IMR-90 (cell line): ENCODE measurements at regions not wholly inside any gene's neighbourhood (a gene's known extent, or its start where the extent isn't known, plus 50 kb on each side); places are given as distances from the start of the nearest gene placed in this dataset.

ENCODE experiments used
- ATAC-seq: fragments of 200-7000 bp; cut with Tn5 transposase; 2 replicates; pipeline ENCODE4 v1.9.1; 2020; ENCODE audit warnings: low read depth, mild to moderate bottlenecking, moderate library complexity
- BruUV-seq: library from RNA; stranded (reverse); fragments of 400-500 nt; replicated peaks from 2 replicates; lab custom pipeline; 2021; lab: Mats Ljungman, UMichigan
- CTCF ChIA-PET: fragments of 300-600 bp; formaldehyde crosslinking; extraction: SDS; loops from one replicate; lab custom pipeline; 2021; ENCODE audit warnings: antibody characterized with exemption; lab: Yijun Ruan, JAX
- POLR2A ChIA-PET: fragments of 300-600 bp; sonication (Branson Sonifier 250); formaldehyde crosslinking; loops from one replicate; lab custom pipeline; 2022; ENCODE audit warnings: antibody characterized with exemption; ENCODE audit not compliant: unreplicated experiment; lab: Charles Lee
- DNase-seq: peaks from one replicate; pipeline ENCODE4 v3.0.0; 2013
- H2AFZ ChIP-seq: replicated peaks from 2 replicates; pipeline ENCODE3; 2013; ENCODE audit warnings: low read length, mild to moderate bottlenecking; ENCODE audit not compliant: poor library complexity
- H2AK5ac ChIP-seq: 2 replicates; pipeline ENCODE4 v1.6.1; 2013; ENCODE audit warnings: low read depth, low read length, inconsistent platforms
- H2AK9ac ChIP-seq: replicated peaks from 2 replicates; pipeline ENCODE3; 2013; ENCODE audit warnings: mild to moderate bottlenecking, low read depth, low read length, moderate library complexity; ENCODE audit not compliant: poor library complexity
- H2BK120ac ChIP-seq: 2 replicates; pipeline ENCODE4 v1.6.1; 2013; ENCODE audit warnings: low read depth, low read length, inconsistent platforms
- H2BK15ac ChIP-seq: 3 replicates; pipeline ENCODE4 v1.6.1; 2013; ENCODE audit warnings: low read depth, low read length, inconsistent platforms
- H2BK20ac ChIP-seq: 2 replicates; pipeline ENCODE4 v1.6.1; 2013; ENCODE audit warnings: low read depth, mild to moderate bottlenecking, inconsistent platforms, low read length, moderate library complexity
- H2BK5ac ChIP-seq: 2 replicates; pipeline ENCODE4 v1.6.1; 2013; ENCODE audit warnings: mild to moderate bottlenecking, low read depth, low read length, inconsistent platforms; ENCODE audit not compliant: poor library complexity, severe bottlenecking
- H3K14ac ChIP-seq: replicated peaks from 2 replicates; pipeline ENCODE4 v1.6.1; 2013; ENCODE audit warnings: low read depth, low read length, inconsistent platforms
- H3K18ac ChIP-seq: 2 replicates; pipeline ENCODE4 v1.6.1; 2013; ENCODE audit warnings: low read depth, low read length, control low read depth
- H3K23ac ChIP-seq: 2 replicates; pipeline ENCODE4 v1.6.1; 2013; ENCODE audit warnings: low read depth, low read length, inconsistent platforms
- H3K27ac ChIP-seq: 2 replicates; pipeline ENCODE4 v1.5.1; 2013; ENCODE audit warnings: mild to moderate bottlenecking, control low read depth, low read length; ENCODE audit not compliant: insufficient read depth
- H3K27me3 ChIP-seq: 2 replicates; pipeline ENCODE4 v1.6.1; 2013; ENCODE audit warnings: low read length; ENCODE audit not compliant: control insufficient read depth, insufficient read depth
- H3K36me3 ChIP-seq: 2 replicates; pipeline ENCODE4 v1.6.1; 2013; ENCODE audit warnings: low read length, mixed read lengths; ENCODE audit not compliant: control insufficient read depth, insufficient read depth
- H3K4ac ChIP-seq: 2 replicates; pipeline ENCODE4 v1.6.1; 2013; ENCODE audit warnings: low read depth, low read length, inconsistent platforms
- H3K4me1 ChIP-seq: 2 replicates; pipeline ENCODE4 v1.6.1; 2013; ENCODE audit warnings: low read length, mixed read lengths; ENCODE audit not compliant: control insufficient read depth, insufficient read depth
- H3K4me2 ChIP-seq: 2 replicates; pipeline ENCODE4 v1.6.1; 2013; ENCODE audit warnings: low read depth, mild to moderate bottlenecking, control low read depth, low read length, moderate library complexity
- H3K4me3 ChIP-seq: 2 replicates; pipeline ENCODE4 v1.5.1; 2013; ENCODE audit warnings: low read depth, mild to moderate bottlenecking, control low read depth, low read length, moderate library complexity; ENCODE audit not compliant: insufficient read depth
- H3K56ac ChIP-seq: 2 replicates; pipeline ENCODE4 v1.6.1; 2013; ENCODE audit warnings: low read length, inconsistent platforms; ENCODE audit not compliant: insufficient read depth; ENCODE audit errors: extremely low read depth
- H3K79me1 ChIP-seq, 2 experiments: 2 replicates each; pipeline ENCODE4 v1.6.1; 2013; ENCODE audit warnings: low read length in 2 of 2, inconsistent platforms in 1 of 2, low read depth in 1 of 2
- H3K9ac ChIP-seq: 2 replicates; pipeline ENCODE4 v1.6.1; 2013; ENCODE audit warnings: low read depth, low read length, control low read depth
- H3K9me1 ChIP-seq: 2 replicates; pipeline ENCODE4 v1.6.1; 2013; ENCODE audit warnings: low read length, inconsistent platforms; ENCODE audit not compliant: insufficient read depth
- H3K9me3 ChIP-seq: 2 replicates; pipeline ENCODE4 v1.6.1; 2013; ENCODE audit warnings: low read length; ENCODE audit not compliant: control insufficient read depth, insufficient read depth
- H4K20me1 ChIP-seq: 2 replicates; pipeline ENCODE4 v1.6.1; 2013; ENCODE audit warnings: low read length, inconsistent platforms; ENCODE audit not compliant: insufficient read depth
- H4K5ac ChIP-seq: 2 replicates; pipeline ENCODE4 v1.6.1; 2013; ENCODE audit warnings: mild to moderate bottlenecking, low read depth, low read length, control low read depth
- H4K8ac ChIP-seq, 2 experiments: 2 replicates each; pipeline ENCODE4 v1.6.1; 2013; ENCODE audit warnings: low read depth in 2 of 2, low read length in 2 of 2, control low read depth in 1 of 2, inconsistent platforms in 1 of 2
- H4K91ac ChIP-seq: 2 replicates; pipeline ENCODE4 v1.6.1; 2013; ENCODE audit warnings: low read depth, low read length, inconsistent platforms; ENCODE audit not compliant: insufficient read depth
- CEBPB ChIP-seq: IDR thresholded peaks from 2 replicates; pipeline ENCODE4 v1.6.1; 2012; ENCODE audit warnings: low read depth, low read length, improper control_type of control experiment
- ELK1 ChIP-seq: fragments of 150-350 bp; IDR thresholded peaks from 2 replicates; pipeline ENCODE4 v1.6.1; 2016; ENCODE audit warnings: low read depth, mild to moderate bottlenecking, low read length, moderate library complexity, borderline replicate concordance
- MAFK ChIP-seq: IDR thresholded peaks from 2 replicates; pipeline ENCODE4 v1.6.1; 2012; ENCODE audit warnings: low read depth, low read length, improper control_type of control experiment
- MAZ ChIP-seq: IDR thresholded peaks from 2 replicates; pipeline ENCODE4 v1.6.1; 2012; ENCODE audit warnings: low read depth, mild to moderate bottlenecking, low read length, improper control_type of control experiment, moderate library complexity, borderline replicate concordance
- MXI1 ChIP-seq: IDR thresholded peaks from 2 replicates; pipeline ENCODE4 v1.6.1; 2012; ENCODE audit warnings: low read depth, mild to moderate bottlenecking, low read length, moderate library complexity, borderline replicate concordance
- NFE2L2 ChIP-seq: fragments of 150-350 bp; IDR thresholded peaks from 2 replicates; pipeline ENCODE4 v1.6.1; 2016; ENCODE audit warnings: low read depth, mild to moderate bottlenecking, low read length
- RCOR1 ChIP-seq: IDR thresholded peaks from 2 replicates; pipeline ENCODE4 v1.6.1; 2012; ENCODE audit warnings: mild to moderate bottlenecking, low read length, improper control_type of control experiment; ENCODE audit not compliant: insufficient replicate concordance
- RFX5 ChIP-seq: IDR thresholded peaks from 2 replicates; pipeline ENCODE4 v1.8.0; 2012; ENCODE audit warnings: low read depth, mild to moderate bottlenecking, low read length, moderate library complexity
- SMC3 ChIP-seq: fragments of 150-350 bp; IDR thresholded peaks from 2 replicates; pipeline ENCODE4 v1.6.1; 2016; ENCODE audit warnings: low read depth, mild to moderate bottlenecking, antibody characterized with exemption, low read length, moderate library complexity
- WGBS, 2 experiments: methylation state at CpG; one replicate each; pipeline versions ENCODE4 v1.1.5 to v1.1.7; 2013; ENCODE audit warnings: missing lambda C conversion rate in 2 of 2; ENCODE audit not compliant: insufficient read length in 1 of 2; ENCODE audit errors: extremely low coverage in 2 of 2; 5-methylcytosine and 5-hydroxymethylcytosine counted together
- dilution Hi-C: fragments of 300-500 bp; cut with HindIII; formaldehyde crosslinking; loops from one replicate; pipeline ENCODE4 v1.14.3; 2018; ENCODE audit warnings: low sequenced_read_pairs; ENCODE audit not compliant: unreplicated experiment
- in situ Hi-C: fragments of 300-500 bp; cut with MboI; formaldehyde crosslinking; loops from 3 replicates; pipeline ENCODE4 v1.14.3; 2019; ENCODE audit warnings: low sequenced_read_pairs, inconsistent platforms, mixed read lengths
- intact Hi-C: fragments of 100-400 bp; cut with micrococcal nuclease; formaldehyde crosslinking; loops from 2 replicates; pipeline ENCODE4 v1.10.0; 2022

GRCh38 chr11:114953039-114953438 lies 274.7 kb downstream of the NXPE2 start:
- no peak overlapping the region for H4K8ac ChIP-seq
- no peaks in the 10 kb centered on the region for H3K9me1 ChIP-seq
- CTCF ChIA-PET: no interaction called here
- ATAC-seq: no peak
- no peaks in the 10 kb centered on the region for H3K79me1 ChIP-seq
- in situ Hi-C loops: no loop called here
- H2BK120ac ChIP-seq: no peak overlapping the region
- dilution Hi-C loops: no loop called here
- no CpG with 5 or more reads among the region's 1 CpG for WGBS, 2 experiments
- no peak overlapping the region for H2AFZ ChIP-seq
- H3K27ac ChIP-seq: no peak overlapping the region
- H4K5ac ChIP-seq: no peak overlapping the region
- no peak overlapping the region for H3K4me2 ChIP-seq
- DNase-seq: no peak
- H2AK5ac ChIP-seq: no peak overlapping the region
- POLR2A ChIA-PET: no interaction called here
- no peak overlapping the region for H3K4me3 ChIP-seq
- no peaks in the 10 kb centered on the region for H3K27me3 ChIP-seq
- H3K18ac ChIP-seq: no peak overlapping the region
- H3K9me3 ChIP-seq: peaks cover 4% of the 10 kb centered on the region
- H3K9ac ChIP-seq: no peak overlapping the region
- no peak overlapping the region for H3K4ac ChIP-seq
- no peak overlapping the region for H4K91ac ChIP-seq
- H3K36me3 ChIP-seq: no peaks in the 10 kb centered on the region
- no peaks in the 10 kb centered on the region for H3K4me1 ChIP-seq
- no peak overlapping the region for H2BK15ac ChIP-seq
- H2BK20ac ChIP-seq: no peak overlapping the region
- intact Hi-C loops: no loop called here
- H2AK9ac ChIP-seq: no peak overlapping the region
- H3K56ac ChIP-seq: no peak overlapping the region
- H3K23ac ChIP-seq: no peak overlapping the region
- no peak overlapping the region for H2BK5ac ChIP-seq
- TF ChIP-seq MXI1 (no peak), CEBPB (no peak), ELK1 (no peak), RFX5 (no peak), NFE2L2 (no peak), MAZ (no peak), SMC3 (no peak), MAFK (no peak), RCOR1 (no peak)
- no peak overlapping the region for H3K14ac ChIP-seq
- BruUV-seq: no TSS peak
- no peaks in the 10 kb centered on the region for H4K20me1 ChIP-seq
